BE2C (cell line): ENCODE measurements at regions not wholly inside any gene's neighbourhood (a gene's known extent, or its start where the extent isn't known, plus 50 kb on each side); places are given as distances from the start of the nearest gene placed in this dataset.

Experiments used
- DNase-seq: peaks from one replicate; pipeline ENCODE4 v3.0.0-alpha.2; 2020
- H3K27me3 ChIP-seq: fragments of 250-450 bp; sonication (Bioruptor Pico); 2 replicates; pipeline ENCODE4 v1.5.1; 2020; ENCODE audit warnings: mild to moderate bottlenecking
- H3K36me3 ChIP-seq: fragments of 250-450 bp; sonication (Bioruptor Pico); 2 replicates; pipeline ENCODE4 v1.5.1; 2020; ENCODE audit warnings: mild to moderate bottlenecking
- H3K4me1 ChIP-seq: fragments of 250-450 bp; sonication (Bioruptor Pico); 2 replicates; pipeline ENCODE4 v1.5.1; 2020
- H3K4me3 ChIP-seq: 2 replicates; pipeline ENCODE4 v1.5.1; 2011; ENCODE audit warnings: low read depth, low read length
- H3K9me3 ChIP-seq: fragments of 250-450 bp; sonication (Bioruptor Pico); 2 replicates; pipeline ENCODE4 v1.5.1; 2020
- TF ChIP-seq, protein P1 (sequence below): IDR thresholded peaks from 2 replicates; pipeline ENCODE4 v1.5.1; 2012; ENCODE audit warnings: mild to moderate bottlenecking, low read depth, low read length

- TF ChIP-seq, protein P1, sequence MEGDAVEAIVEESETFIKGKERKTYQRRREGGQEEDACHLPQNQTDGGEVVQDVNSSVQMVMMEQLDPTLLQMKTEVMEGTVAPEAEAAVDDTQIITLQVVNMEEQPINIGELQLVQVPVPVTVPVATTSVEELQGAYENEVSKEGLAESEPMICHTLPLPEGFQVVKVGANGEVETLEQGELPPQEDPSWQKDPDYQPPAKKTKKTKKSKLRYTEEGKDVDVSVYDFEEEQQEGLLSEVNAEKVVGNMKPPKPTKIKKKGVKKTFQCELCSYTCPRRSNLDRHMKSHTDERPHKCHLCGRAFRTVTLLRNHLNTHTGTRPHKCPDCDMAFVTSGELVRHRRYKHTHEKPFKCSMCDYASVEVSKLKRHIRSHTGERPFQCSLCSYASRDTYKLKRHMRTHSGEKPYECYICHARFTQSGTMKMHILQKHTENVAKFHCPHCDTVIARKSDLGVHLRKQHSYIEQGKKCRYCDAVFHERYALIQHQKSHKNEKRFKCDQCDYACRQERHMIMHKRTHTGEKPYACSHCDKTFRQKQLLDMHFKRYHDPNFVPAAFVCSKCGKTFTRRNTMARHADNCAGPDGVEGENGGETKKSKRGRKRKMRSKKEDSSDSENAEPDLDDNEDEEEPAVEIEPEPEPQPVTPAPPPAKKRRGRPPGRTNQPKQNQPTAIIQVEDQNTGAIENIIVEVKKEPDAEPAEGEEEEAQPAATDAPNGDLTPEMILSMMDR: no peak
- no peaks in the 10 kb centered on the region for H3K27me3 ChIP-seq
- H3K4me3 ChIP-seq: no peak overlapping the region
- DNase-seq: no peak
- no peaks in the 10 kb centered on the region for H3K36me3 ChIP-seq
- H3K9me3 ChIP-seq: no peaks in the 10 kb centered on the region
- H3K4me1 ChIP-seq: no peaks in the 10 kb centered on the region
These were observed 150.3 kb downstream of the GPBP1 start for GRCh38 chr5:57324181-57324580.

- TF ChIP-seq, protein P1: no peak
- H3K36me3 ChIP-seq: no peaks in the 10 kb centered on the region
- no peak overlapping the region for H3K4me3 ChIP-seq
- no peaks in the 10 kb centered on the region for H3K27me3 ChIP-seq
- no peak for DNase-seq
- H3K9me3 ChIP-seq: no peaks in the 10 kb centered on the region
- H3K4me1 ChIP-seq: no peaks in the 10 kb centered on the region
These were observed 146.7 kb downstream of the GPBP1 start for GRCh38 chr5:57320582-57320981.

DNA sequence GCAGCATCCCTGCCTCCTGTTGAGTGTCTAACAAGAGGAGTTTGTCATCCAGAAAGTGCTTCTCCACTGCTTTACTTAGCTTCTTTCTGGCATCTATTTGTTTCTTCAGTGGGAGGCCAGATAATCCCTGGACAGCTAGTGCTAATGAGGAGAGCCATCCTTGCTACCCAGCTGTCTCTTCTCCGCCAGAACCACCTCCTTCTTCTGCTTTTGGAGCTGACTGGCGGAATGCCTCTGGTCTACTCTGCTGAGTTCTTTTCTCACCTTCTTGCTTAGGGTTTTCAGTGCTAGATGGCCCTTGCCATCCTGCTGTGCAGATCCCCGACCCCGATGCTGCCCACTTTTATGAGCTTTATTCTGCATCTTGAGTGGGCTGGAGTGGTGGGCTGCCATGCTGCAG, 145.8 kb downstream of the GPBP1 start:
- H3K9me3 ChIP-seq: no peaks in the 10 kb centered on the region
- TF ChIP-seq, protein P1: no peak

DNA sequence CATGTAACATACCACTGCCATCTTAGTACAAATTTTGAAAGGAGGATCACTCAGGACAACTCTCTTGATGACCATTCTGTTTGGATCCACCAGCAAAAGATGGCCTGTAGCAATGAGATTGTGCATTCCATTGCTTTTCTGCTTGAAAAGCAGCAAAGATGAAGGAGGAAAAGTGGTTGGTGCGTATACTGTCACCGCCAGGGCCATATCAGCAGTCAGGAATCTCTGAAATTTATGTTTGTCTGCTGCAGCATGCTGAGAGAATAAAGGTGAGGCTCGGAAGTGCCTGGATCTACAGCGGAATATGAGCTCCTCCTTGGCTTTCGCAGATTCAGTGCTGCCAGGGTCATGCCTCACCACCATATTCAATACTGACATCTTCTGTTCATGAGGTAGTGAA, 144.4 kb downstream of the GPBP1 start:
- TF ChIP-seq, protein P1: no peak
- Histone ChIP-seq H3K4me3 (no peak overlapping the region), H3K27me3 (no peaks in the 10 kb centered on the region), H3K36me3 (no peaks in the 10 kb centered on the region), H3K4me1 (no peaks in the 10 kb centered on the region), H3K9me3 (no peaks in the 10 kb centered on the region)
- no peak for DNase-seq

More for the DNA sequence above, 145.8 kb downstream of the GPBP1 start:
- Histone ChIP-seq H3K27me3 (no peaks in the 10 kb centered on the region), H3K36me3 (no peaks in the 10 kb centered on the region), H3K4me3 (no peak overlapping the region), H3K4me1 (no peaks in the 10 kb centered on the region)
- no peak for DNase-seq

- DNase-seq: no peak
- Histone ChIP-seq H3K4me3 (no peak overlapping the region), H3K36me3 (no peaks in the 10 kb centered on the region), H3K27me3 (no peaks in the 10 kb centered on the region), H3K4me1 (no peaks in the 10 kb centered on the region), H3K9me3 (no peaks in the 10 kb centered on the region)
- TF ChIP-seq, protein P1: no peak
These were observed 143.5 kb downstream of the GPBP1 start for GRCh38 chr5:57317341-57317740.

GRCh38 chr5:57316798-57317327, 143.0 kb downstream of the GPBP1 start:
- no peaks in the 10 kb centered on the region for H3K4me1 ChIP-seq
- TF ChIP-seq, protein P1: no peak
- no peak for DNase-seq
- H3K36me3 ChIP-seq: no peaks in the 10 kb centered on the region
- no peaks in the 10 kb centered on the region for H3K27me3 ChIP-seq
- no peaks in the 10 kb centered on the region for H3K9me3 ChIP-seq
- H3K4me3 ChIP-seq: no peak overlapping the region
